ENCODE measurements at regions not wholly inside any gene's neighbourhood (a gene's known extent, or its start where the extent isn't known, plus 50 kb on each side); places are given as distances from the start of the nearest gene placed in this dataset.
"Not testable (repeated sequence)": the region's sequence is repeated elsewhere in the genome, so short reads cannot be mapped to it uniquely, and the experiment has no call there.

DNA sequence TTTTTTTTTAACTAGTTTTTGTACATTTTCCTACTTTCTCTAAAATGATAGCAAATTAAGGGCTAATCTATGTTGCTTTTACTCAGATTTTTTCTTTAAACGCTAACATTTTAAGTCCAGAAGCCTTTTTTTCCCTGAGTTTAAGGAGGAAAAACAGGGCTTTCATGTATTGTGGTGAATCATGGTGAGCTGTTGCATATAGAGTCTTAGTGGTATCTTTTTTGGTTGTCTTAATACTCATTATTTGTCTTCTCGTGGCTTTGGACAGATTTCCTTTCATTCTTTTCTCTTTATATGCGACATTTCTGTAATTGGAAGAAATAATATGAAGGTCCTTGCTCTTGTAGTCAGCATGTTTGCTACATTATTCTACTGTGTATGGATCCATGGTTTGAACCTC, 1015.6 kb downstream of the PLA2G4A start:
- no peak for DNase-seq

- no peak for DNase-seq
Observed at GRCh38 chr1:187847531-187847930, 1018.8 kb downstream of the PLA2G4A start.

GRCh38 chr1:187848321-187848720, 1019.6 kb downstream of the PLA2G4A start:
- no peak for DNase-seq

- DNase-seq = not testable (repeated sequence)
Observed at GRCh38 chr1:187850146-187850545, 1021.4 kb downstream of the PLA2G4A start.

DNA sequence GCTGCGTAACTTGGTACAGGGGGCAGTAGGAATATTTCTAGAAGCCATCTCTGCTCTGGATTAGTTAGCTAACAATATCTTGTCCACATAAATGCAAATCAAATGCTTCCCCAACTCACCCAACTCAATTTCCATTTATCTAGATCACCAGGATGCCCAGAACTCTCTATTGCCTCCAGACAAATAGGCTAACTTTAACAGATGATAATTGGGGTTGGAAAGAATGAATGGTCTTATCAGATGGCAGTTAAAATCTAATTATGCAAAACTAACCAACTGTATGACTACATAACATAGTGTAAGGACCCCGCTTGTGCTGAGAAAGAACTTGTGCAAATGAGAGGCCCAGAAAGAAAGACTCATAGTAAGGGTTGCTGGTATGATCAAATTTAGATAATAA, 1024.8 kb downstream of the PLA2G4A start:
- no peak for DNase-seq

DNA sequence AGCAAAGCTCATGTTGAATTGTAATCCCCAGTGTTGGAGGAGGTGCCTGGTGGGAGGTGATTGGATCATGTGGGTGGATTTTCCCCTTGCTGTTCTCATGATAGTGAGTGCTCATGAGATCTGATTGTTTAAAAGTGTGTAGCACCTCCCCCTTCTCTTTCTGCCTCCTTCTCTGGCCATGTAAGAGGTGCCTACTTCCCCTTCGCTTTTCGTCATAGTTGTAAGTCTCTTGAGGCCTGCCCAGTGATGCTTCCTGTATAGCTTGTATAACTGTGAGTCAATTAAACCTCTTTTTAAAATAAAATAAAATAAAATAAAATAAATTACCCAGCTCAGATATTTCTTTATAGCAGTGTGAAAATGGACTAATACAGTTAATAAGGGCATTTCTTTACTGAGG, 1025.7 kb downstream of the PLA2G4A start:
- no peak for DNase-seq

DNA sequence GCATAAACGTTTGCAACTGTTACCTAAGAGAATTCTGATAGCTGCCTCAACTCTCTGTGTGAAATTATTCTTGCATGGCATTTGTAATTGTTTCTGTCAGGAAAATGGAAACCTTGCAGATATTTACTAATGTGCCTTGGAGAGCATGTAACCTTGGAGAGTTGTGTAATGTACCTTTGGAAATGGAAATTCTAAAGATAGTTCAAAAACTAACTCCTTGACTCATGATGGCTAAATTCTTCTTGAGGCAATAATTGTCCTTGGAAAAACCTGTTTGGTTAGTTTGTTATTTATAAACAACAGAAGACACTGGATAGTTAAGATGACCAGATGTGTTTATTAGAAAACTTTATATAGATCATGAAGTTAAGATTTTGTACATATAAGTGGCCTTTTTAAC, 1033.8 kb downstream of the PLA2G4A start:
- no peak for DNase-seq

GRCh38 chr1:187870552-187870951, 1041.8 kb downstream of the PLA2G4A start:
- peak; percentile 53 for DNase-seq

DNA sequence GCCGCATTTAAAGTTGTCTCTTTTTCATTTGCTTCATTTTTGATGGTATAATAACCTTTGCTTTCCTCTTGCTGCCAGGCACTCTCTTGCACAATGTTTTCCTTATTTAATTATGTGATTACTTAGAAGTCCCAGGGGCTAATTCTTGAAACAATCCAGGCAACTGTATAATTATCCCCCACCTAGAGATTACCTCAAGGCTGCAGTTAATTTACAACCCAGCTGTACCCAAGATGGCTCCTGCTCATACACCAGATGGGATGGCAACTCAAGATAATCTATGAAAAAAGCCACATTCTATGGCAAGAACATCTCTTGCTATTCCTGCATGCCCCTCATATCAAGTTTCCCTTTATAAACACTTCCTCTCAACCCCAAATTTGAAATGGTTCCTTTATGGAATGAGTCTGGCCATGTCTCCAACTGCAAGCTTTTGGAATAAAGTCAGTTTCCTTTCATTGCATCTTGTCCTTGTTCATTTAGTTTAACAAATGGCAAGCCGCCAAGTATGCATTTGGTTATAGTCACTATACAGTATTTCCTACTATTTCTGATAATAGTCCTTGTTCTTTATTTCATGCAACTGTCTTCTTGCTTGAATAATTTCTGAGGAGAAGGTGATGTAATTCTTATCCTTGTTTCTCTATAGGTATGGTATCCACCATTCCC, 1042.6 kb downstream of the PLA2G4A start:
- peak; percentile 98 for DNase-seq

GRCh38 chr1:187872550-187872949, 1043.8 kb downstream of the PLA2G4A start:
- no peak for DNase-seq

DNA sequence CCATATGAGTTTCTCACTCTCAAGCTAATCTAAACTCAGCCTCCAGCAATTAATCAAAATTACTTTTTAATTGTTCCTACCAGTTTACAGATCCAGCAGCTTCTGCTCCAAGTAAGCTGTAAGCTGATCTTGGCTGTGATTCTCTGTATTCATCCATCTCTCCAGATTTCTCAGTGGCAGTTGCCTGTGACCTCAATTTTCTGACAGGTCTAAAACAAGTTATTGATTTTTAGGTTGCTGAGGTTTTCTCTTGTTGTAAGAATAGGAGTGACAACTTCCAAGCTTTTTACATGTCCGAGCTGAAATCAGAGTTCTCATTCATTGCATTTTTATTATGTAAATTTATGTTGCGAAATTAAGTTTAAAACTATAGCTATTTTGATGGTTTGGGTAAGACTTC, 1044.4 kb downstream of the PLA2G4A start:
- peak; percentile 66 for DNase-seq

- peak; percentile 79 for DNase-seq
Observed at GRCh38 chr1:187876775-187877174, 1048.0 kb downstream of the PLA2G4A start.

- DNase-seq = peak; percentile 99
Observed at GRCh38 chr1:187877220-187877619, 1048.5 kb downstream of the PLA2G4A start.

- DNase-seq = peak; percentile 51
Observed at GRCh38 chr1:187878883-187879282, 1050.1 kb downstream of the PLA2G4A start.

- DNase-seq = peak; percentile 86
Observed at GRCh38 chr1:187883356-187883755, 1054.6 kb downstream of the PLA2G4A start.

DNA sequence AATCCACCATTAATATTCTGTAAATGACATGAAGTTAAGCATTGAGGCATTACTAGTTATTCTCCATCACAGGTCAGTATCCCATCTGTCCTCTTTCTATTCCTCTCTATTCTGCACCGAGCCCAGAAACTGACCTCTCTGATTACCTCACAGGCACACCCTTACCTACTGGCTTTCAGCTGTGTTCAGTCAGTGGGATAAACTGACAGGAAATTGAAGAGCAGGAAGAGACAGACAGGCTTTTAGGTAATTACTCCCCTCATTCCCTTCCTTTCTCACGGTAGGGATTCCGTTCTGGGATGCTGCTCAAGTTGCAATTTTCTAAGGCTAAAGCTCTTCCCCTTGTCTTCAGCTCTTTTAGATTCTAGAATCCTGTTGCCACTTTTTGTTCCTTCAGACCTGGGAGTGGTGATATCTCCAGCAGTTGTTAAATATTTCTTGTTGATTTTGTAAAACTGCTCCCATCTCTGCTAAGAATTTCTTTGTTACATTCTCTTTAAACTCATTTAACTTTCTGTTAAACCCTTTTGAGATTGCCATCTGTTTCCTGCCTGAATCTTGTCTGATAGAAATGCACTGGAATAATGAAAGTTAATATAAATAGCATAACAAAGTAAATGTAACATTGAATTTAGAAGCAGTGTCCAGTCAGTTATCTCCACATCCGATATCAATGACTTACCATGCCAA, 1063.4 kb downstream of the PLA2G4A start:
- DNase-seq = peak; percentile 97

DNA sequence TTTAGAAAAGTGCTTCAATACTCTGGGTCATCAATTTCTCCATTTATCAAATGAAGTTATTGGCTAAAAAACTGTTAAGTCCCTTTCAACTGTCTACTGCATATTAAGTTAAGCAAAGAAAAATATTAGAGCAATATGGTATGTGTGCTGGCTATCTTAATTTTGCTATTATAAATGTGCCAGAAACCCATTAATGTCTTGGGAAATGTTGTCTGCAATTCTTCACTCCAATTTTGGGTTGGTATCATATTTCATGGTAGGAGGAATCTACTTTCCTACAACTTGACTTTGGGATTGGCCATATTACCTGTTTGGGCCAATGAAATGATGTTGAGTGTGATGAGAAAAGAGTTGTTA, 1063.9 kb downstream of the PLA2G4A start:
- peak; percentile 34 for DNase-seq

GRCh38 chr1:187893471-187893870, 1064.7 kb downstream of the PLA2G4A start:
- DNase-seq = no peak

DNA sequence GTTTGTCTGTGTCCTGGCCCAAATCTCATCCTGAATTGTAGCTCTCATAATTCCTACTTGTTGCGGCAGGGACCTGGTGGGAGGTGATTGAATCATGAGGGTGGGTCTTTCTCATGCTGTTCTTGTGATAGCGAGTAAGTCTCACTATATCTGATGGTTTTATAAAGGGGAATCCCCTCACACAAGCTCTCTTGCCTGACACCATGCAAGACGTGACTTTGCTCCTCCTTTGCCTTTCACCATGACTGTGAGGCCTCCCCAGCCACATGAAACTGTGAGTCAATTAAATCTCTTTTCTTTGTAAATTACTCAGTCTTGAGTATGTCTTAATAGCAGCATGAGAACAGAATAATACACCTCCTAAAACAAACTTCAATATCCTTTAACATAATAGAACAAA, 1065.6 kb downstream of the PLA2G4A start:
- no peak for DNase-seq

DNA sequence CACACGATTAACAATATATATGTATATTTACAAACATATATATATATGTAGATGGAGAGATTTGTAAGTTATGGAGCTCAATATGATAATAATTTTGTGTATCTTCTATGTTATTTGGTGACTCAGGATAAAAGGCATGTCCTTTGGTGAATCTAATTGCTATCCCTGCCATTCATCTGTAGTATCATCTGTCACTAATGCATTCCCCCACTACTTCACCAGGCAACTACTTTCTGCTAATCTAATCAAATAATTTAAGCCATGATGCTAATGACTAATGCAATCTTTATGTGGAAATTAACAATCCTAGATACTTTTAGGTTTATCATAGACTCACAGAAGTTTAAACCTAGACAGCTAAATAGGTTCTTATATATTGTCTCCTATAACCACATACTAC, 1074.5 kb downstream of the PLA2G4A start:
- DNase-seq = no peak

- DNase-seq = peak; percentile 42
Observed at GRCh38 chr1:187909382-187909781, 1080.6 kb downstream of the PLA2G4A start.

- DNase-seq = peak; percentile 65
Observed at GRCh38 chr1:187911820-187912219, 1083.1 kb downstream of the PLA2G4A start.

GRCh38 chr1:187920976-187921375, 1092.2 kb downstream of the PLA2G4A start:
- no peak for DNase-seq

GRCh38 chr1:187921426-187921825, 1092.7 kb downstream of the PLA2G4A start:
- DNase-seq = peak; percentile 16

DNA sequence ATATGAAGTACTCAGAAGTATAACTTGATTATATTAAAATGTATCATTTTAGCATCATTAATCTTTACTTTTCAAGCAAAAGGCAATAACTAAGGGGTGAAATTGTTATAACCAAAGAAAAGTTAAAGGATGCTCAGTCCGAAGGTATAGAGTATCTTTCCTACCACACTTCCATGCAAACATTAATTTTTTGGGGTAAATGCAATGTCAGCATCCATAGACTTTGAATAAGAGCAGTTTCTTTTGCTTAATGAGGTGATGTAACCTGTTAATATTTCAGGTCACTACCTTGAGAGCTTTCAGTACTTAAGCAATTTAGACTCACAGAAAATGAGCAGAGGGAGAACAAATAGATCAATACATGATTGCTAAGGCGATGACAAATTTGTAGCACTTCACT, 1093.5 kb downstream of the PLA2G4A start:
- no peak for DNase-seq

Data from NCI-H69 (cell line).